ENCODE measurements at regions not wholly inside any gene's neighbourhood (a gene's known extent, or its start where the extent isn't known, plus 50 kb on each side); places are given as distances from the start of the nearest gene placed in this dataset.

GRCh38 chr14:101057394-101057793 is 153.9 kb upstream of the RTL1 start:
- Mint-ChIP-seq H3K27me3 (no peaks in the 10 kb centered on the region), H3K27ac (no peak overlapping the region), H3K36me3 (no peaks in the 10 kb centered on the region), H3K4me1 (no peaks in the 10 kb centered on the region), H3K4me3 (no peak overlapping the region), H3K9me3 (peaks cover 5% of the 10 kb centered on the region)
- no peak for DNase-seq

GRCh38 chr14:101058571-101058970 is 155.0 kb upstream of the RTL1 start:
- no peak for DNase-seq
- H3K4me3 Mint-ChIP-seq = no peak overlapping the region
- H3K36me3 Mint-ChIP-seq = no peaks in the 10 kb centered on the region
- no peaks in the 10 kb centered on the region for H3K4me1 Mint-ChIP-seq
- no peak overlapping the region for H3K27ac Mint-ChIP-seq
- H3K27me3 Mint-ChIP-seq = no peaks in the 10 kb centered on the region
- H3K9me3 Mint-ChIP-seq = peaks cover 5% of the 10 kb centered on the region

GRCh38 chr14:101060171-101060601 is 156.7 kb upstream of the RTL1 start:
- H3K9me3 Mint-ChIP-seq = peaks cover 5% of the 10 kb centered on the region
- DNase-seq = no peak

GRCh38 chr14:101061411-101062064 is 158.0 kb upstream of the RTL1 start:
- Mint-ChIP-seq H3K4me1 (no peaks in the 10 kb centered on the region), H3K27me3 (no peaks in the 10 kb centered on the region), H3K36me3 (no peaks in the 10 kb centered on the region), H3K27ac (no peak overlapping the region), H3K9me3 (peaks cover 5% of the 10 kb centered on the region), H3K4me3 (no peak overlapping the region)
- DNase-seq = no peak

More at GRCh38 chr14:101060171-101060601, 156.7 kb upstream of the RTL1 start:
- Mint-ChIP-seq H3K4me1 (no peaks in the 10 kb centered on the region), H3K27ac (no peak overlapping the region), H3K36me3 (no peaks in the 10 kb centered on the region), H3K27me3 (no peaks in the 10 kb centered on the region), H3K4me3 (no peak overlapping the region)

GRCh38 chr14:101062065-101062450 is 158.5 kb upstream of the RTL1 start:
- no peak for DNase-seq
- Mint-ChIP-seq H3K27me3 (no peaks in the 10 kb centered on the region), H3K27ac (no peak overlapping the region), H3K36me3 (no peaks in the 10 kb centered on the region), H3K4me1 (no peaks in the 10 kb centered on the region), H3K9me3 (peaks cover 5% of the 10 kb centered on the region), H3K4me3 (no peak overlapping the region)

- H3K27ac Mint-ChIP-seq = no peak overlapping the region
- H3K4me3 Mint-ChIP-seq = no peak overlapping the region
- H3K27me3 Mint-ChIP-seq = no peaks in the 10 kb centered on the region
- no peaks in the 10 kb centered on the region for H3K36me3 Mint-ChIP-seq
- DNase-seq = no peak
- no peaks in the 10 kb centered on the region for H3K4me1 Mint-ChIP-seq
- peaks cover 4% of the 10 kb centered on the region for H3K9me3 Mint-ChIP-seq
Measured at GRCh38 chr14:101062601-101063000, 159.1 kb upstream of the RTL1 start.

- no peaks in the 10 kb centered on the region for H3K36me3 Mint-ChIP-seq
- H3K4me1 Mint-ChIP-seq = no peaks in the 10 kb centered on the region
- H3K4me3 Mint-ChIP-seq = no peak overlapping the region
- H3K27me3 Mint-ChIP-seq = no peaks in the 10 kb centered on the region
- H3K27ac Mint-ChIP-seq = no peak overlapping the region
- H3K9me3 Mint-ChIP-seq = peaks cover under 1% of the 10 kb centered on the region
- no peak for DNase-seq
Measured at GRCh38 chr14:101063121-101063520, 159.6 kb upstream of the RTL1 start.

- Mint-ChIP-seq H3K36me3 (no peaks in the 10 kb centered on the region), H3K27ac (no peak overlapping the region)
Measured at GRCh38 chr14:101064121-101064661, 160.7 kb upstream of the RTL1 start.

GRCh38 chr14:101064718-101065117 is 161.2 kb upstream of the RTL1 start:
- H3K36me3 Mint-ChIP-seq = no peaks in the 10 kb centered on the region
- peaks cover 3% of the 10 kb centered on the region for H3K27me3 Mint-ChIP-seq
- no peak overlapping the region for H3K27ac Mint-ChIP-seq
- no peak overlapping the region for H3K4me3 Mint-ChIP-seq
- H3K4me1 Mint-ChIP-seq = no peaks in the 10 kb centered on the region
- no peak for DNase-seq
- no peaks in the 10 kb centered on the region for H3K9me3 Mint-ChIP-seq

More at GRCh38 chr14:101064121-101064661, 160.7 kb upstream of the RTL1 start:
- Mint-ChIP-seq H3K4me1 (no peaks in the 10 kb centered on the region), H3K27me3 (peaks cover 3% of the 10 kb centered on the region), H3K4me3 (no peak overlapping the region), H3K9me3 (no peaks in the 10 kb centered on the region)
- no peak for DNase-seq

- DNase-seq = no peak
- no peaks in the 10 kb centered on the region for H3K4me1 Mint-ChIP-seq
- no peaks in the 10 kb centered on the region for H3K36me3 Mint-ChIP-seq
- H3K9me3 Mint-ChIP-seq = no peaks in the 10 kb centered on the region
- H3K4me3 Mint-ChIP-seq = no peak overlapping the region
- no peak overlapping the region for H3K27ac Mint-ChIP-seq
- H3K27me3 Mint-ChIP-seq = peaks cover 5% of the 10 kb centered on the region
Measured at GRCh38 chr14:101065246-101065645, 161.7 kb upstream of the RTL1 start.

GRCh38 chr14:101065696-101066694 is 162.5 kb upstream of the RTL1 start:
- DNase-seq = no peak
- Mint-ChIP-seq H3K27me3 (peaks cover 9% of the 10 kb centered on the region), H3K4me3 (no peak overlapping the region), H3K9me3 (no peaks in the 10 kb centered on the region), H3K36me3 (no peaks in the 10 kb centered on the region), H3K4me1 (no peaks in the 10 kb centered on the region), H3K27ac (no peak overlapping the region)

- Mint-ChIP-seq H3K27me3 (peaks cover 9% of the 10 kb centered on the region), H3K27ac (no peak overlapping the region), H3K4me1 (no peaks in the 10 kb centered on the region), H3K36me3 (no peaks in the 10 kb centered on the region), H3K9me3 (no peaks in the 10 kb centered on the region), H3K4me3 (no peak overlapping the region)
- no peak for DNase-seq
Measured at GRCh38 chr14:101066826-101067510, 163.4 kb upstream of the RTL1 start.

- Mint-ChIP-seq H3K4me3 (no peak overlapping the region), H3K36me3 (no peaks in the 10 kb centered on the region), H3K27ac (no peak overlapping the region), H3K9me3 (no peaks in the 10 kb centered on the region), H3K27me3 (peaks cover 9% of the 10 kb centered on the region), H3K4me1 (no peaks in the 10 kb centered on the region)
- DNase-seq = no peak
Measured at GRCh38 chr14:101068313-101069227, 165.0 kb upstream of the RTL1 start.

GRCh38 chr14:101069228-101069549 is 165.7 kb upstream of the RTL1 start:
- no peak overlapping the region for H3K27ac Mint-ChIP-seq
- H3K36me3 Mint-ChIP-seq = no peaks in the 10 kb centered on the region
- H3K27me3 Mint-ChIP-seq = peaks cover 9% of the 10 kb centered on the region
- no peaks in the 10 kb centered on the region for H3K9me3 Mint-ChIP-seq
- no peak for DNase-seq
- no peaks in the 10 kb centered on the region for H3K4me1 Mint-ChIP-seq
- H3K4me3 Mint-ChIP-seq = no peak overlapping the region
